ENCODE measurements at regions not wholly inside any gene's neighbourhood (a gene's known extent, or its start where the extent isn't known, plus 50 kb on each side); places are given as distances from the start of the nearest gene placed in this dataset.

GRCh38 chr10:78756604-78757343 is 312.0 kb upstream of the ZMIZ1 start:
- Histone ChIP-seq H3K9me3 (ENCODE audit: control insufficient read depth in 2 of 3, low read length in 3 of 3) (no peaks in the 10 kb centered on the region), H3K27ac (ENCODE audit: low read depth, low read length) (no peak overlapping the region), H3K27me3 (ENCODE audit: control insufficient read depth in 2 of 2, insufficient read depth in 2 of 2, low read length in 2 of 2) (no peaks in the 10 kb centered on the region), H3K4me3 (ENCODE audit: low read length) (no peak overlapping the region), H3K4me1 (ENCODE audit: control insufficient read depth in 2 of 2, insufficient read depth in 2 of 2, low read length in 2 of 2) (no peaks in the 10 kb centered on the region), H3K36me3 (ENCODE audit: control insufficient read depth in 2 of 3, insufficient read depth in 3 of 3, low read length in 3 of 3) (no peaks in the 10 kb centered on the region)
- Mint-ChIP-seq H3K36me3 (no peaks in the 10 kb centered on the region), H3K4me1 (peaks cover 0 to 7% (median 0%) of the 10 kb centered on the region in 7 donors), H3K9me3 (peaks cover 0 to 2% (median 0%) of the 10 kb centered on the region in 11 donors), H3K4me3 (no peak overlapping the region), H3K27ac (no peak overlapping the region), H3K27me3 (peaks cover 11 to 33% (median 21%) of the 10 kb centered on the region in 5 donors)
- DNase-seq (peak in 1 of 9 donors; percentile 24), ATAC-seq (peak; percentile 85)
- ChIA-PET POLR2A (no interaction called here), CTCF (no interaction called here)
- intact Hi-C loops (cut with micrococcal nuclease) = no loop called here

DNA sequence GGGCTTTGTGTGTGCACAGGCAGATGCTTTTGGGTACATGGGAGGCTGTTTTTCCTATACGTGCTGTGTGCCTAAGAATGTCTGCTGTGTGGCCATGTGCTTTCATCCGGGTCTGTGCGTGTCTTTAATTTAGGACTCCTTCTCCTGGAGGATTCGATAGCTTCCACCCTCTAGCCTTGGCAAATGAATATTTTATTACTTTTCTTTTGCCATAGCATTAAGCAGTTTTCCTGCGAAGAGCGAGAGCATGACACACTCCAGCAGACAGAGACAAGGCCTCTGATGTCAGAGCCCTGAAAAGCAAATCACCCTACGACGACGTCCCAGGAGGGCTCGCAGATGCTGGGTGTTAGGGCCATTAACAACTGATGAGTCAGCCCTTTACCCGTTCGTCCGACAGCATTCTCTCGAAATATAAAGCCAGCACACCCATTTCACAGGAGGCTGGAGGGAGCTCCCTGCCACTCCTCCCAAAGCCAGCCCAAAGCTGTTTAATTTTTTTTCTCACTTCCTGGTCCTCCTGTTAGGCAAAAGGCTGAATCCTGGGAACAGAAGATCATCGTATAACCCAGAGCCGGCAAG is 311.3 kb upstream of the ZMIZ1 start:
- no peak overlapping the region for H3K4me3 Mint-ChIP-seq
- no peaks in the 10 kb centered on the region for H3K9me3 ChIP-seq (ENCODE audit: control insufficient read depth in 2 of 3, low read length in 3 of 3)
- ATAC-seq (no peak), DNase-seq (no peak)
- no peaks in the 10 kb centered on the region for H3K36me3 Mint-ChIP-seq
- ChIA-PET POLR2A (no interaction called here), CTCF (no interaction called here)
- H3K4me1 ChIP-seq (ENCODE audit: control insufficient read depth in 2 of 2, insufficient read depth in 2 of 2, low read length in 2 of 2) = no peaks in the 10 kb centered on the region
- intact Hi-C loops (cut with micrococcal nuclease) = no loop called here
- peaks cover 0 to 2% (median 0%) of the 10 kb centered on the region in 11 donors for H3K9me3 Mint-ChIP-seq
- peaks cover 0 to 7% (median 0%) of the 10 kb centered on the region in 7 donors for H3K4me1 Mint-ChIP-seq
- no peaks in the 10 kb centered on the region for H3K27me3 ChIP-seq (ENCODE audit: control insufficient read depth in 2 of 2, insufficient read depth in 2 of 2, low read length in 2 of 2)
- H3K27me3 Mint-ChIP-seq = peaks cover 9 to 27% (median 21%) of the 10 kb centered on the region in 5 donors
- H3K36me3 ChIP-seq (ENCODE audit: control insufficient read depth in 2 of 3, insufficient read depth in 3 of 3, low read length in 3 of 3) = no peaks in the 10 kb centered on the region
- no peak overlapping the region for H3K4me3 ChIP-seq (ENCODE audit: low read length)
- no peak overlapping the region for H3K27ac ChIP-seq (ENCODE audit: low read depth, low read length)
- no peak overlapping the region for H3K27ac Mint-ChIP-seq

GRCh38 chr10:78758176-78758575 is 310.6 kb upstream of the ZMIZ1 start:
- H3K27me3 ChIP-seq (ENCODE audit: control insufficient read depth in 2 of 2, insufficient read depth in 2 of 2, low read length in 2 of 2) = no peaks in the 10 kb centered on the region
- intact Hi-C loops (cut with micrococcal nuclease) = no loop called here
- no peaks in the 10 kb centered on the region for H3K36me3 ChIP-seq (ENCODE audit: control insufficient read depth in 2 of 3, insufficient read depth in 3 of 3, low read length in 3 of 3)
- H3K36me3 Mint-ChIP-seq = no peaks in the 10 kb centered on the region
- no peaks in the 10 kb centered on the region for H3K4me1 ChIP-seq (ENCODE audit: control insufficient read depth in 2 of 2, insufficient read depth in 2 of 2, low read length in 2 of 2)
- no peak overlapping the region for H3K27ac Mint-ChIP-seq
- ChIA-PET CTCF (interaction anchor here (0.7 kb wide), 1 partner anchor 439 kb away, joined by 3 read pairs; no protein-coding TSS in a partner anchor), POLR2A (no interaction called here)
- no peak overlapping the region for H3K4me3 ChIP-seq (ENCODE audit: low read length)
- peaks cover 0 to 2% (median 0%) of the 10 kb centered on the region in 11 donors for H3K9me3 Mint-ChIP-seq
- H3K4me1 Mint-ChIP-seq = peaks cover 0 to 7% (median 0%) of the 10 kb centered on the region in 7 donors
- DNase-seq (no peak), ATAC-seq (no peak)
- H3K27ac ChIP-seq (ENCODE audit: low read depth, low read length) = no peak overlapping the region
- H3K27me3 Mint-ChIP-seq = peaks cover 4 to 22% (median 15%) of the 10 kb centered on the region in 5 donors
- H3K4me3 Mint-ChIP-seq = no peak overlapping the region
- no peaks in the 10 kb centered on the region for H3K9me3 ChIP-seq (ENCODE audit: control insufficient read depth in 2 of 3, low read length in 3 of 3)

DNA sequence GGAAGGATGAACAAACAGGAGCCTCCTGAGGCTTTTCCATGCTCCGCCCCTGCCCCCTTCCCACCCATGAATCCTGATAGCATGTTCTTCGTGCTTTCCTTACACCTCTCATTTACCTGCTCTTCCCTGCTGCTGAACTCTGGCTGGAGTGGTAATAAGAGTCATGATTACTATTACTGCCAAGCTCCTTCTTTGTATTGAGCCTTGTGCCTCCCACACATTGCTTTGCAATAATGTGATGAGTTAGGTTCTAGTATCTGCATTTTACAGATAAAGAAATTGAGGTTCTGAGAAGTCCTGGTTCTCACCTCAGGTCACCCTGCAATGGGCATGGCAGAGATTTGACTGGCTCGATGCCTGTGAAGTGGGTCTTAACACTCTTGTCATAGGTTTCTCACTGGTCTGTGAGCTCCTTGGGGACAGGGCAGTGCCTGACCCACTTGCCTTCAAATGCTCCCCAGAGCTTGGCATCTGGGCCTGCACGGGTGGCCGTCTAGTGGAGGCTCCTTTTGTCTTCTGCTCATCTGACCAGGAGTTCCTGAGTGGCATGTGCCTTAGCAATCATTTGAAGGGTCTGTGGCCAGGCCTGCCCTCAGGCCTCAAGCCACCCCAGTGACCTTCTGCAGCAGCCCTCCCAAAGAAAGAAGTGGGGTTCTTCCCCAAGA is 309.2 kb upstream of the ZMIZ1 start:
- H3K36me3 Mint-ChIP-seq = no peaks in the 10 kb centered on the region
- ATAC-seq = no peak
- intact Hi-C loops (cut with micrococcal nuclease) = no loop called here
- H3K4me3 Mint-ChIP-seq = no peak overlapping the region
- no peak overlapping the region for H3K4me3 ChIP-seq (ENCODE audit: low read length)
- H3K36me3 ChIP-seq (ENCODE audit: control insufficient read depth in 2 of 3, insufficient read depth in 3 of 3, low read length in 3 of 3) = no peaks in the 10 kb centered on the region
- POLR2A ChIA-PET = no interaction called here
- no peak overlapping the region for H3K27ac ChIP-seq (ENCODE audit: low read depth, low read length)
- no peak for DNase-seq
- H3K9me3 ChIP-seq (ENCODE audit: control insufficient read depth in 2 of 3, low read length in 3 of 3) = no peaks in the 10 kb centered on the region
- peaks cover 0 to 7% (median 0%) of the 10 kb centered on the region in 7 donors for H3K4me1 Mint-ChIP-seq
- no peak overlapping the region for H3K27ac Mint-ChIP-seq
- H3K9me3 Mint-ChIP-seq = peaks cover 0 to 2% (median 0%) of the 10 kb centered on the region in 11 donors
- H3K4me1 ChIP-seq (ENCODE audit: control insufficient read depth in 2 of 2, insufficient read depth in 2 of 2, low read length in 2 of 2) = no peaks in the 10 kb centered on the region
- H3K27me3 ChIP-seq (ENCODE audit: control insufficient read depth in 2 of 2, insufficient read depth in 2 of 2, low read length in 2 of 2) = no peaks in the 10 kb centered on the region
- peaks cover 0 to 9% (median 5%) of the 10 kb centered on the region in 5 donors for H3K27me3 Mint-ChIP-seq
- CTCF ChIA-PET = no interaction called here

DNA sequence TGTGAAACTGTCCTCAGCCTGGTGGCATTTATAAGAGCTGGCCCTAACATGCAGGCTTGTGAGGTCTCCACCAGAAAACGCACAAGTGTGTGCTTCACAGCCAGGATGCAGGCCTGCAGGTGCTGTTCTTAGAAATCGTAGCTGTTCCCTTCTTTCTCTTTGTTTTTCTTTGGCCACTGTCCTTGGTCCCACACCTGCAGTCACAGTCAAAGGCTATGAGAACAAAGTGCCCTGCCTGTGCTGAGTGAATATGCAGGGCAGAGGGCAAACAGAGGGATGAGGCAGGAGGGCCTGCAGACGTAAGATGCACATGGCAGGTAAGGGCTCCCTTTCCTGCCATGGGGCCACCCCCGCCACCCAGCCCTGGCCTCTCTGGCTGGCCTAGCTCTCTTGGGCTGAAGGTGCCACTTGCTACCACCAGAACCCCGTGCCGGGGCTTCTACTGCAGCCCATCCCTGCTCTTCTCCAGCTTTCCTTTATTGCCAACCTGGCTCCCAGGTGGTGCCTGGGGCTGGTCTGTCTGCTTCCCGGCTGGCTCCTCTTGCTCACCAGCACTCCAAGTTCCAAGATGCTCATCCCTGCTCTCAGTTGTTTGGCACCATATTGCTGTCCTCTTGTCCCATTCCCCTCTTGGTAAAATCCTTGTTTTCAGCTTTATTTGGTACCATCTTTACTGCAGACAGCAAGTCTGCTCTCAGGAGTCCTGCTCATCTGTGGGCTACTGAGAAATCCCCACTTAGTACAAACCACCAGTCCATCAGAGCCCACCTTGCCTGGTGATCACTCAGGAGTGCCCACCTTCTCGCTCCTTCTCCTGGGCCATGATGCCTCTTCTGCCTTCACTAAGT is 308.1 kb upstream of the ZMIZ1 start:
- ATAC-seq (no peak), DNase-seq (no peak)
- Histone ChIP-seq H3K27me3 (ENCODE audit: control insufficient read depth in 2 of 2, insufficient read depth in 2 of 2, low read length in 2 of 2) (no peaks in the 10 kb centered on the region), H3K4me1 (ENCODE audit: control insufficient read depth in 2 of 2, insufficient read depth in 2 of 2, low read length in 2 of 2) (no peaks in the 10 kb centered on the region), H3K9me3 (ENCODE audit: control insufficient read depth in 2 of 3, low read length in 3 of 3) (no peaks in the 10 kb centered on the region), H3K36me3 (ENCODE audit: control insufficient read depth in 2 of 3, insufficient read depth in 3 of 3, low read length in 3 of 3) (no peaks in the 10 kb centered on the region), H3K27ac (ENCODE audit: low read depth, low read length) (no peak overlapping the region), H3K4me3 (ENCODE audit: low read length) (no peak overlapping the region)
- ChIA-PET POLR2A (no interaction called here), CTCF (no interaction called here)
- intact Hi-C loops (cut with micrococcal nuclease) = no loop called here
- H3K36me3 Mint-ChIP-seq = no peaks in the 10 kb centered on the region
- no peak overlapping the region for H3K27ac Mint-ChIP-seq
- H3K9me3 Mint-ChIP-seq = peaks cover 0 to 2% (median 0%) of the 10 kb centered on the region in 11 donors
- peaks cover 0 to 12% (median 5%) of the 10 kb centered on the region in 5 donors for H3K27me3 Mint-ChIP-seq
- peaks cover 0 to 9% (median 0%) of the 10 kb centered on the region in 7 donors for H3K4me1 Mint-ChIP-seq
- H3K4me3 Mint-ChIP-seq = no peak overlapping the region

GRCh38 chr10:78761311-78761781 is 307.4 kb upstream of the ZMIZ1 start:
- H3K9me3 Mint-ChIP-seq = peaks cover 0 to 2% (median 0%) of the 10 kb centered on the region in 11 donors
- intact Hi-C loops (cut with micrococcal nuclease) = no loop called here
- Histone ChIP-seq H3K4me1 (ENCODE audit: control insufficient read depth in 2 of 2, insufficient read depth in 2 of 2, low read length in 2 of 2) (no peaks in the 10 kb centered on the region), H3K9me3 (ENCODE audit: control insufficient read depth in 2 of 3, low read length in 3 of 3) (no peaks in the 10 kb centered on the region), H3K27ac (ENCODE audit: low read depth, low read length) (no peak overlapping the region), H3K27me3 (ENCODE audit: control insufficient read depth in 2 of 2, insufficient read depth in 2 of 2, low read length in 2 of 2) (no peaks in the 10 kb centered on the region), H3K4me3 (ENCODE audit: low read length) (no peak overlapping the region), H3K36me3 (ENCODE audit: control insufficient read depth in 2 of 3, insufficient read depth in 3 of 3, low read length in 3 of 3) (no peaks in the 10 kb centered on the region)
- no peak overlapping the region for H3K4me3 Mint-ChIP-seq
- ChIA-PET CTCF (no interaction called here), POLR2A (no interaction called here)
- H3K27ac Mint-ChIP-seq = no peak overlapping the region
- H3K27me3 Mint-ChIP-seq = peaks cover 0 to 12% (median under 1%) of the 10 kb centered on the region in 5 donors
- H3K4me1 Mint-ChIP-seq = peaks cover 0 to 7% (median 0%) of the 10 kb centered on the region in 7 donors
- DNase-seq (no peak), ATAC-seq (no peak)
- no peaks in the 10 kb centered on the region for H3K36me3 Mint-ChIP-seq

All from naive thymus-derived CD4-positive, alpha-beta T cell (primary cell).